GM23338 (cell line): ENCODE measurements at regions not wholly inside any gene's neighbourhood (a gene's known extent, or its start where the extent isn't known, plus 50 kb on each side); places are given as distances from the start of the nearest gene placed in this dataset.

Source experiments
- CREB1 ChIP-seq: fragments of 250-450 bp; sonication (Bioruptor Pico); IDR thresholded peaks from 2 replicates; pipeline ENCODE4 v1.5.0; 2020; ENCODE audit warnings: low read depth, mild to moderate bottlenecking, moderate library complexity
- EZH2 ChIP-seq: fragments of 200-600 bp; sonication (generic); IDR thresholded peaks from one replicate; pipeline ENCODE4 v1.8.0; 2017; ENCODE audit warnings: antibody characterized with exemption, mild to moderate bottlenecking, low read depth; ENCODE audit not compliant: unreplicated experiment
- EZH2phosphoT487 ChIP-seq: fragments of 200-600 bp; sonication (generic); IDR thresholded peaks from one replicate; pipeline ENCODE4 v1.8.1; 2018; ENCODE audit warnings: antibody characterized with exemption; ENCODE audit not compliant: unreplicated experiment
- JUNB ChIP-seq: IDR thresholded peaks from one replicate; pipeline ENCODE4 v1.6.1; 2016; ENCODE audit warnings: antibody characterized with exemption; ENCODE audit not compliant: unreplicated experiment
- POLR2AphosphoS5 ChIP-seq: IDR thresholded peaks from 2 replicates; pipeline ENCODE4 v1.6.1; 2016; ENCODE audit warnings: antibody characterized with exemption, low read depth
- STAT1 ChIP-seq: IDR thresholded peaks from one replicate; pipeline ENCODE4 v1.6.1; 2016; ENCODE audit warnings: antibody characterized with exemption; ENCODE audit not compliant: unreplicated experiment
- ZNF114 ChIP-seq: fragments of 250-450 bp; sonication (Bioruptor Pico); IDR thresholded peaks from 2 replicates; pipeline ENCODE4 v1.5.0; 2020; ENCODE audit warnings: mild to moderate bottlenecking, moderate library complexity
- ZNF331 ChIP-seq: fragments of 250-450 bp; sonication (Bioruptor Pico); IDR thresholded peaks from 2 replicates; pipeline ENCODE4 v1.5.0; 2020; ENCODE audit warnings: low read depth, mild to moderate bottlenecking, moderate library complexity
- TF ChIP-seq, protein P1 (sequence below), 2 experiments: fragments of 200-600 bp in 1 of 2; sonication (generic) in 1 of 2; conservative IDR thresholded peaks; 2 replicates each; pipeline versions ENCODE4 v1.5.1 to v1.6.1; 2016 to 2017; ENCODE audit warnings: antibody characterized with exemption in 2 of 2, low read depth in 2 of 2, mild to moderate bottlenecking in 2 of 2, moderate library complexity in 1 of 2
- TF ChIP-seq, protein P2 (sequence below): IDR thresholded peaks from one replicate; pipeline ENCODE4 v1.6.1; 2018; ENCODE audit warnings: antibody characterized with exemption; ENCODE audit not compliant: unreplicated experiment
- TF ChIP-seq, protein P3 (sequence below): IDR thresholded peaks from 2 replicates; pipeline ENCODE4 v1.6.1; 2016; ENCODE audit warnings: antibody characterized with exemption

DNA sequence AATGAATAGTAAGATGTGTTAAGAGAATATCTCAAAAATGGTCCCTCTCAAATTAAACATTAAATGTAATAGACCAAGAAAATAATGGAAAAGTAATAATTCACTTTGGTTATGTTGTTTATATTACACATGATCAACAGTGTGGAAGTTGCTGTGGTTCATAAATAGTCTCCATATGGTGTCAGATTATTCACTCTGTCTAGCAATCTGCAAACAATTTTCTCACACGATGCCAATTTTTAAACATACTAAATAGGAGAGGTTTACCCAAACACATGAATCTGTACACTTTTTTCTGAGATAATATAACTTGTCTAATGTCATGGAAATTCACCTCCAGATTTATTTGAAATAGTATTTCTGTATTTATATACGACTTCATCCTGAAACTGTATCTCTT, 217.4 kb upstream of the FBXL7 start:
- TF ChIP-seq, protein P1, sequence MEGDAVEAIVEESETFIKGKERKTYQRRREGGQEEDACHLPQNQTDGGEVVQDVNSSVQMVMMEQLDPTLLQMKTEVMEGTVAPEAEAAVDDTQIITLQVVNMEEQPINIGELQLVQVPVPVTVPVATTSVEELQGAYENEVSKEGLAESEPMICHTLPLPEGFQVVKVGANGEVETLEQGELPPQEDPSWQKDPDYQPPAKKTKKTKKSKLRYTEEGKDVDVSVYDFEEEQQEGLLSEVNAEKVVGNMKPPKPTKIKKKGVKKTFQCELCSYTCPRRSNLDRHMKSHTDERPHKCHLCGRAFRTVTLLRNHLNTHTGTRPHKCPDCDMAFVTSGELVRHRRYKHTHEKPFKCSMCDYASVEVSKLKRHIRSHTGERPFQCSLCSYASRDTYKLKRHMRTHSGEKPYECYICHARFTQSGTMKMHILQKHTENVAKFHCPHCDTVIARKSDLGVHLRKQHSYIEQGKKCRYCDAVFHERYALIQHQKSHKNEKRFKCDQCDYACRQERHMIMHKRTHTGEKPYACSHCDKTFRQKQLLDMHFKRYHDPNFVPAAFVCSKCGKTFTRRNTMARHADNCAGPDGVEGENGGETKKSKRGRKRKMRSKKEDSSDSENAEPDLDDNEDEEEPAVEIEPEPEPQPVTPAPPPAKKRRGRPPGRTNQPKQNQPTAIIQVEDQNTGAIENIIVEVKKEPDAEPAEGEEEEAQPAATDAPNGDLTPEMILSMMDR (conservative IDR thresholded peaks at IDR 0.05; ENCODE audit: low read depth in 2 of 2), result no peak
- TF ChIP-seq EZH2, result no peak
- TF ChIP-seq ZNF114 (CRISPR knock-in tag), result no peak
- TF ChIP-seq, protein P2, sequence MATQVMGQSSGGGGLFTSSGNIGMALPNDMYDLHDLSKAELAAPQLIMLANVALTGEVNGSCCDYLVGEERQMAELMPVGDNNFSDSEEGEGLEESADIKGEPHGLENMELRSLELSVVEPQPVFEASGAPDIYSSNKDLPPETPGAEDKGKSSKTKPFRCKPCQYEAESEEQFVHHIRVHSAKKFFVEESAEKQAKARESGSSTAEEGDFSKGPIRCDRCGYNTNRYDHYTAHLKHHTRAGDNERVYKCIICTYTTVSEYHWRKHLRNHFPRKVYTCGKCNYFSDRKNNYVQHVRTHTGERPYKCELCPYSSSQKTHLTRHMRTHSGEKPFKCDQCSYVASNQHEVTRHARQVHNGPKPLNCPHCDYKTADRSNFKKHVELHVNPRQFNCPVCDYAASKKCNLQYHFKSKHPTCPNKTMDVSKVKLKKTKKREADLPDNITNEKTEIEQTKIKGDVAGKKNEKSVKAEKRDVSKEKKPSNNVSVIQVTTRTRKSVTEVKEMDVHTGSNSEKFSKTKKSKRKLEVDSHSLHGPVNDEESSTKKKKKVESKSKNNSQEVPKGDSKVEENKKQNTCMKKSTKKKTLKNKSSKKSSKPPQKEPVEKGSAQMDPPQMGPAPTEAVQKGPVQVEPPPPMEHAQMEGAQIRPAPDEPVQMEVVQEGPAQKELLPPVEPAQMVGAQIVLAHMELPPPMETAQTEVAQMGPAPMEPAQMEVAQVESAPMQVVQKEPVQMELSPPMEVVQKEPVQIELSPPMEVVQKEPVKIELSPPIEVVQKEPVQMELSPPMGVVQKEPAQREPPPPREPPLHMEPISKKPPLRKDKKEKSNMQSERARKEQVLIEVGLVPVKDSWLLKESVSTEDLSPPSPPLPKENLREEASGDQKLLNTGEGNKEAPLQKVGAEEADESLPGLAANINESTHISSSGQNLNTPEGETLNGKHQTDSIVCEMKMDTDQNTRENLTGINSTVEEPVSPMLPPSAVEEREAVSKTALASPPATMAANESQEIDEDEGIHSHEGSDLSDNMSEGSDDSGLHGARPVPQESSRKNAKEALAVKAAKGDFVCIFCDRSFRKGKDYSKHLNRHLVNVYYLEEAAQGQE, result no peak
- no peak for TF ChIP-seq EZH2phosphoT487
- no peak for TF ChIP-seq CREB1 (CRISPR knock-in tag)
- no peak for TF ChIP-seq JUNB
- TF ChIP-seq, protein P3, sequence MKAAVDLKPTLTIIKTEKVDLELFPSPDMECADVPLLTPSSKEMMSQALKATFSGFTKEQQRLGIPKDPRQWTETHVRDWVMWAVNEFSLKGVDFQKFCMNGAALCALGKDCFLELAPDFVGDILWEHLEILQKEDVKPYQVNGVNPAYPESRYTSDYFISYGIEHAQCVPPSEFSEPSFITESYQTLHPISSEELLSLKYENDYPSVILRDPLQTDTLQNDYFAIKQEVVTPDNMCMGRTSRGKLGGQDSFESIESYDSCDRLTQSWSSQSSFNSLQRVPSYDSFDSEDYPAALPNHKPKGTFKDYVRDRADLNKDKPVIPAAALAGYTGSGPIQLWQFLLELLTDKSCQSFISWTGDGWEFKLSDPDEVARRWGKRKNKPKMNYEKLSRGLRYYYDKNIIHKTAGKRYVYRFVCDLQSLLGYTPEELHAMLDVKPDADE, result no peak
- no peak for TF ChIP-seq ZNF331 (CRISPR knock-in tag)
- no peak for TF ChIP-seq STAT1
- TF ChIP-seq POLR2AphosphoS5, result no peak
